A673 (cell line): ENCODE measurements at regions not wholly inside any gene's neighbourhood (a gene's known extent, or its start where the extent isn't known, plus 50 kb on each side); places are given as distances from the start of the nearest gene placed in this dataset.
A peak's percentile ranks its signal among the peaks of the same experiment; 100 is the strongest.

Source experiments
- BruUV-seq: library from RNA; stranded (reverse); fragments of 400-500 nt; replicated peaks from 2 replicates; lab custom pipeline; 2021; lab: Mats Ljungman, UMichigan
- CTCF ChIA-PET: fragments of 300-600 bp; sonication (Branson Sonifier 250); formaldehyde crosslinking; loops from one replicate; lab custom pipeline; 2022; ENCODE audit warnings: antibody characterized with exemption; lab: Charles Lee
- POLR2A ChIA-PET: fragments of 300-600 bp; sonication (Branson Sonifier 250); formaldehyde crosslinking; loops from one replicate; lab custom pipeline; 2022; ENCODE audit warnings: antibody characterized with exemption; ENCODE audit not compliant: low non-redundant PET; lab: Charles Lee
- DNase-seq: peaks from one replicate; pipeline ENCODE4 v3.0.0-alpha.2; 2015; ENCODE audit warnings: low spot score
- H3K27ac ChIP-seq: fragments of 200-600 bp; sonication (generic); 2 replicates; pipeline ENCODE4 v1.5.1; 2016; ENCODE audit warnings: mixed run types, low read depth, mild to moderate bottlenecking, mixed read lengths, antibody characterized with exemption, low read length; ENCODE audit not compliant: poor library complexity, severe bottlenecking
- H3K27me3 ChIP-seq: fragments of 200-600 bp; sonication (generic); replicated peaks from 2 replicates; pipeline ENCODE4 v1.6.1; 2017; ENCODE audit warnings: mixed run types, low read depth, mild to moderate bottlenecking, mixed read lengths, antibody characterized with exemption, low read length; ENCODE audit not compliant: insufficient read depth, poor library complexity
- H3K36me3 ChIP-seq: fragments of 200-600 bp; sonication (generic); 2 replicates; pipeline ENCODE4 v1.6.1; 2016; ENCODE audit warnings: mixed run types, mild to moderate bottlenecking, mixed read lengths, antibody characterized with exemption, low read length; ENCODE audit not compliant: insufficient read depth, poor library complexity, severe bottlenecking
- H3K4me1 ChIP-seq: fragments of 200-600 bp; sonication (generic); 2 replicates; pipeline ENCODE4 v1.6.1; 2017; ENCODE audit warnings: mixed run types, mild to moderate bottlenecking, mixed read lengths, antibody characterized with exemption, low read length; ENCODE audit not compliant: insufficient read depth, poor library complexity, severe bottlenecking
- H3K4me3 ChIP-seq: fragments of 200-600 bp; sonication (generic); 2 replicates; pipeline ENCODE4 v1.5.1; 2016; ENCODE audit warnings: low read depth, mixed run types, mild to moderate bottlenecking, mixed read lengths, low read length; ENCODE audit not compliant: poor library complexity, severe bottlenecking
- H3K9me3 ChIP-seq: fragments of 200-600 bp; sonication (generic); 2 replicates; pipeline ENCODE4 v1.6.1; 2016; ENCODE audit warnings: mixed run types, low read depth, mild to moderate bottlenecking, mixed read lengths, antibody characterized with exemption, low read length; ENCODE audit not compliant: poor library complexity, severe bottlenecking
- CTCF ChIP-seq: fragments of 300-800, 200-600 bp; sonication (generic); conservative IDR thresholded peaks from 2 replicates; pipeline ENCODE4 v1.5.1; 2017; ENCODE audit warnings: low read depth, mild to moderate bottlenecking, antibody characterized with exemption, low read length, moderate library complexity, mixed read lengths
- EZH2 ChIP-seq: fragments of 200-600 bp; sonication (generic); IDR thresholded peaks from 2 replicates; pipeline ENCODE4 v1.6.1; 2017; ENCODE audit warnings: borderline replicate concordance, low read depth, mild to moderate bottlenecking, mixed read lengths, antibody characterized with exemption, low read length; ENCODE audit not compliant: poor library complexity, severe bottlenecking
- intact Hi-C: fragments of 100-400 bp; cut with micrococcal nuclease; formaldehyde crosslinking; loops from one replicate; pipeline ENCODE4 v1.10.0; 2022; ENCODE audit not compliant: unreplicated experiment

- BruUV-seq, result no TSS peak
- no peak overlapping the region for H3K4me3 ChIP-seq
- intact Hi-C loops, result no loop called here
- TF ChIP-seq CTCF (no peak), EZH2 (no peak)
- no peak overlapping the region for H3K27ac ChIP-seq
- DNase-seq, result no peak
- H3K36me3 ChIP-seq, result no peaks in the 10 kb centered on the region
- POLR2A ChIA-PET, result no interaction called here
- no peaks in the 10 kb centered on the region for H3K27me3 ChIP-seq
- CTCF ChIA-PET, result no interaction called here
- no peaks in the 10 kb centered on the region for H3K4me1 ChIP-seq
- H3K9me3 ChIP-seq, result no peaks in the 10 kb centered on the region
Observed at GRCh38 chr18:66825347-66825746, 221.5 kb upstream of the CDH19 start.

- intact Hi-C loops, result no loop called here
- Histone ChIP-seq H3K27ac (no peak overlapping the region), H3K36me3 (no peaks in the 10 kb centered on the region), H3K27me3 (no peaks in the 10 kb centered on the region), H3K9me3 (no peaks in the 10 kb centered on the region), H3K4me3 (no peak overlapping the region), H3K4me1 (no peaks in the 10 kb centered on the region)
- BruUV-seq, result no TSS peak
- no peak for DNase-seq
- TF ChIP-seq EZH2 (no peak), CTCF (peak; percentile 42; the same call in 1 of the 2 replicates)
- ChIA-PET POLR2A (no interaction called here), CTCF (no interaction called here)
Observed at GRCh38 chr18:66819235-66819634, 215.3 kb upstream of the CDH19 start.

GRCh38 chr18:66813138-66813537 is 209.2 kb upstream of the CDH19 start:
- TF ChIP-seq EZH2 (no peak), CTCF (no peak)
- no TSS peak for BruUV-seq
- no peak overlapping the region for H3K27ac ChIP-seq
- ChIA-PET CTCF (no interaction called here), POLR2A (no interaction called here)
- no peaks in the 10 kb centered on the region for H3K4me1 ChIP-seq
- H3K36me3 ChIP-seq, result no peaks in the 10 kb centered on the region
- H3K9me3 ChIP-seq, result no peaks in the 10 kb centered on the region
- no peak for DNase-seq
- intact Hi-C loops, result no loop called here
- H3K27me3 ChIP-seq, result no peaks in the 10 kb centered on the region
- no peak overlapping the region for H3K4me3 ChIP-seq
